Left ventricle myocardium inferior (tissue), 1 donor: ENCODE measurements at regions not wholly inside any gene's neighbourhood (a gene's known extent, or its start where the extent isn't known, plus 50 kb on each side); places are given as distances from the start of the nearest gene placed in this dataset.

Experiments used
- DNase-seq: peaks from one replicate; pipeline ENCODE4 v3.0.0-alpha.2; 2020
- H3K27ac ChIP-seq: fragments of 200-600 bp; replicated peaks from 2 replicates; pipeline ENCODE4 v1.8.0; 2021
- H3K27me3 ChIP-seq: fragments of 200-600 bp; 2 replicates; pipeline ENCODE4 v1.8.0; 2021; ENCODE audit warnings: low read depth
- H3K36me3 ChIP-seq: fragments of 200-600 bp; 2 replicates; pipeline ENCODE4 v1.8.0; 2021
- H3K4me1 ChIP-seq: fragments of 200-600 bp; 2 replicates; pipeline ENCODE4 v1.8.0; 2021
- H3K4me3 ChIP-seq: fragments of 200-600 bp; 2 replicates; pipeline ENCODE4 v1.8.0; 2021; ENCODE audit warnings: mild to moderate bottlenecking, moderate library complexity
- H3K9me3 ChIP-seq: fragments of 200-600 bp; replicated peaks from 2 replicates; pipeline ENCODE4 v1.8.0; 2021
- CTCF ChIP-seq: fragments of 200-600 bp; IDR thresholded peaks from 2 replicates; pipeline ENCODE4 v1.8.0; 2021; ENCODE audit warnings: antibody characterized with exemption, mild to moderate bottlenecking, borderline replicate concordance
- intact Hi-C: fragments of 100-400 bp; cut with micrococcal nuclease; formaldehyde crosslinking; loops from one replicate; pipeline ENCODE4 v1.11.0; 2022
- donor health status: DM: no; HTN: yes; CAD: no; lungs with severe emphysema.

GRCh38 chr4:1542226-1542490 lies 135.9 kb upstream of the NKX1-1 start:
- Histone ChIP-seq H3K4me1 (peaks cover 6% of the 10 kb centered on the region), H3K4me3 (no peak overlapping the region), H3K36me3 (no peaks in the 10 kb centered on the region), H3K27me3 (peaks cover 39% of the 10 kb centered on the region), H3K27ac (peak overlapping the region; percentile 71), H3K9me3 (no peaks in the 10 kb centered on the region)
- DNase-seq, result no peak
- no peak for TF ChIP-seq CTCF
- intact Hi-C loops, result no loop called here

GRCh38 chr4:1541449-1542225 lies 135.4 kb upstream of the NKX1-1 start:
- TF ChIP-seq CTCF, result no peak
- H3K4me3 ChIP-seq, result peak overlapping the region; percentile 17
- DNase-seq, result no peak
- peaks cover 6% of the 10 kb centered on the region for H3K4me1 ChIP-seq
- H3K27ac ChIP-seq, result peak overlapping the region; percentile 71
- intact Hi-C loops, result no loop called here
- H3K27me3 ChIP-seq, result peaks cover 42% of the 10 kb centered on the region
- no peaks in the 10 kb centered on the region for H3K9me3 ChIP-seq
- H3K36me3 ChIP-seq, result no peaks in the 10 kb centered on the region

GRCh38 chr4:1540601-1541375 lies 134.5 kb upstream of the NKX1-1 start:
- H3K27ac ChIP-seq, result peak overlapping the region; percentile 71
- peaks cover 42% of the 10 kb centered on the region for H3K27me3 ChIP-seq
- no peaks in the 10 kb centered on the region for H3K36me3 ChIP-seq
- no peaks in the 10 kb centered on the region for H3K9me3 ChIP-seq
- TF ChIP-seq CTCF, result no peak
- DNase-seq, result no peak
- peaks cover 6% of the 10 kb centered on the region for H3K4me1 ChIP-seq
- intact Hi-C loops, result no loop called here
- H3K4me3 ChIP-seq, result no peak overlapping the region

GRCh38 chr4:1539859-1540600 lies 133.8 kb upstream of the NKX1-1 start:
- no peaks in the 10 kb centered on the region for H3K36me3 ChIP-seq
- intact Hi-C loops, result no loop called here
- no peak overlapping the region for H3K27ac ChIP-seq
- H3K9me3 ChIP-seq, result no peaks in the 10 kb centered on the region
- DNase-seq, result no peak
- TF ChIP-seq CTCF, result no peak
- H3K4me3 ChIP-seq, result no peak overlapping the region
- peaks cover 42% of the 10 kb centered on the region for H3K27me3 ChIP-seq
- H3K4me1 ChIP-seq, result peaks cover 6% of the 10 kb centered on the region

- H3K36me3 ChIP-seq, result no peaks in the 10 kb centered on the region
- intact Hi-C loops, result no loop called here
- H3K4me3 ChIP-seq, result no peak overlapping the region
- no peak for DNase-seq
- no peaks in the 10 kb centered on the region for H3K9me3 ChIP-seq
- peaks cover 6% of the 10 kb centered on the region for H3K4me1 ChIP-seq
- H3K27ac ChIP-seq, result no peak overlapping the region
- peaks cover 45% of the 10 kb centered on the region for H3K27me3 ChIP-seq
- TF ChIP-seq CTCF, result no peak
Observed at GRCh38 chr4:1538941-1539772, 132.9 kb upstream of the NKX1-1 start.
